ENCODE measurements at regions not wholly inside any gene's neighbourhood (a gene's known extent, or its start where the extent isn't known, plus 50 kb on each side); places are given as distances from the start of the nearest gene placed in this dataset.

DNA sequence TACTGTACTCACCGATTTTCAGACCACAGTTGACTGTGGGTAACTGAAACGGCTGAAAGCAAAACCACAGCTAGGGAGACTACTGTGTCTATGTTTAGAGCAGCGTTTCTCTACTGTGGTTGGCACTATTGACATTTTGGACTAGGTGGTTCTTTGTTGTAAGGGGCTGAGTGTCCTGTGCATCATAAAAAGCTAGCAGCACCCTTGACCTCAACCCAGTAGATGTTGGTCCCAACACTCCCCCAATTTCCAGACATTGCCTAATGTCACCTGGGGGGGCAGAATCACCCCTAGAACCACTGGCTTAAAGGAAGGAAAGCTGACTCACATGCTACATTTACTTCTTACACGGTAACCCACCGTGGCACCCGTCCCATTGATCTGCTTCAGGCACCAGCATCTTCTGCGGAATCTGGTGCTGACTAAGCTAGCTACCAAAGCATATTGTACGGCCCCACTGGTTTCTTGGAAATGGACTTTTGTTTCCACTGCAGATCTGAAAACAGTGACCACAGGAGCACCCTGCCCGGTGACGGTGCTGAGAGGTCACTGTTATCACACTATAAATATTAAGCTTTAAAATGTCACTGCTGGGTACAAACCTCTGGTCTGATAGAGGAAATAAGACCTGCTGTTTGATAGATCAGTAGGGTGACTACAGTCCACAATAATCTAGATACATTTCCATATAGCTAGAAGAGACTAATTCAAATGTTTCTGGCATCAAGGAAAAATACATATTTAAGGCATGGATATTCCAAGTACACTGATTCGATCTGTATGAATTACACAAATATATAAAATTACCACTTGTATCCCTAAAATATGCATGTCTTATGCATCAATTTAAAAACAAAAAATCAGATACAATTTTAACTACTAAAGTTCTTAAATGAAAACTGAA is 151.4 kb downstream of the HSD17B3 start:
- no peaks in the 10 kb centered on the region for H3K4me1 ChIP-seq
- DNase-seq = no peak
- intact Hi-C loops (cut with micrococcal nuclease; ENCODE audit: unreplicated experiment) = no loop called here
- POLR2A ChIA-PET = no interaction called here
- Mint-ChIP-seq H3K27ac (ENCODE audit: unreplicated experiment) (no peak overlapping the region), H3K4me3 (ENCODE audit: unreplicated experiment) (no peak overlapping the region), H3K4me1 (ENCODE audit: low read depth, unreplicated experiment) (no peaks in the 10 kb centered on the region), H3K27me3 (ENCODE audit: insufficient read depth, unreplicated experiment) (no peaks in the 10 kb centered on the region), H3K36me3 (ENCODE audit: insufficient read depth, unreplicated experiment) (no peaks in the 10 kb centered on the region), H3K9me3 (ENCODE audit: unreplicated experiment) (no peaks in the 10 kb centered on the region)
- TF ChIP-seq, protein P1, sequence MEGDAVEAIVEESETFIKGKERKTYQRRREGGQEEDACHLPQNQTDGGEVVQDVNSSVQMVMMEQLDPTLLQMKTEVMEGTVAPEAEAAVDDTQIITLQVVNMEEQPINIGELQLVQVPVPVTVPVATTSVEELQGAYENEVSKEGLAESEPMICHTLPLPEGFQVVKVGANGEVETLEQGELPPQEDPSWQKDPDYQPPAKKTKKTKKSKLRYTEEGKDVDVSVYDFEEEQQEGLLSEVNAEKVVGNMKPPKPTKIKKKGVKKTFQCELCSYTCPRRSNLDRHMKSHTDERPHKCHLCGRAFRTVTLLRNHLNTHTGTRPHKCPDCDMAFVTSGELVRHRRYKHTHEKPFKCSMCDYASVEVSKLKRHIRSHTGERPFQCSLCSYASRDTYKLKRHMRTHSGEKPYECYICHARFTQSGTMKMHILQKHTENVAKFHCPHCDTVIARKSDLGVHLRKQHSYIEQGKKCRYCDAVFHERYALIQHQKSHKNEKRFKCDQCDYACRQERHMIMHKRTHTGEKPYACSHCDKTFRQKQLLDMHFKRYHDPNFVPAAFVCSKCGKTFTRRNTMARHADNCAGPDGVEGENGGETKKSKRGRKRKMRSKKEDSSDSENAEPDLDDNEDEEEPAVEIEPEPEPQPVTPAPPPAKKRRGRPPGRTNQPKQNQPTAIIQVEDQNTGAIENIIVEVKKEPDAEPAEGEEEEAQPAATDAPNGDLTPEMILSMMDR (IDR thresholded peaks at IDR 0.05; ENCODE audit: insufficient read depth in 1 of 2, low read depth in 1 of 2, low read length in 1 of 2, severe bottlenecking in 1 of 2, unreplicated experiment in 1 of 2) = no peak
- H3K9me3 ChIP-seq = no peaks in the 10 kb centered on the region
- no peak overlapping the region for H3K4me3 ChIP-seq (ENCODE audit: low read depth, low read length)
- BruUV-seq (replicated peaks) = no TSS peak
- no peaks in the 10 kb centered on the region for H3K27me3 ChIP-seq (replicated peaks; ENCODE audit: control insufficient read depth, insufficient read depth, low read length)
- CTCF ChIA-PET = no interaction called here
- no peaks in the 10 kb centered on the region for H3K36me3 ChIP-seq (ENCODE audit: control insufficient read depth, insufficient read depth, low read length)

GRCh38 chr9:96149533-96150280 is 152.3 kb downstream of the HSD17B3 start:
- H3K36me3 Mint-ChIP-seq (ENCODE audit: insufficient read depth, unreplicated experiment) = no peaks in the 10 kb centered on the region

More at GRCh38 chr9:96149533-96150280, 152.3 kb downstream of the HSD17B3 start:
- DNase-seq = no peak
- Histone ChIP-seq H3K36me3 (ENCODE audit: control insufficient read depth, insufficient read depth, low read length) (no peaks in the 10 kb centered on the region), H3K4me1 (no peaks in the 10 kb centered on the region), H3K27me3 (replicated peaks; ENCODE audit: control insufficient read depth, insufficient read depth, low read length) (no peaks in the 10 kb centered on the region), H3K9me3 (no peaks in the 10 kb centered on the region), H3K4me3 (ENCODE audit: low read depth, low read length) (no peak overlapping the region)
- BruUV-seq (replicated peaks) = no TSS peak
- Mint-ChIP-seq H3K27me3 (ENCODE audit: insufficient read depth, unreplicated experiment) (peaks cover 2% of the 10 kb centered on the region), H3K27ac (ENCODE audit: unreplicated experiment) (no peak overlapping the region), H3K4me3 (ENCODE audit: unreplicated experiment) (no peak overlapping the region), H3K9me3 (ENCODE audit: unreplicated experiment) (no peaks in the 10 kb centered on the region), H3K4me1 (ENCODE audit: low read depth, unreplicated experiment) (no peaks in the 10 kb centered on the region)
- intact Hi-C loops (cut with micrococcal nuclease; ENCODE audit: unreplicated experiment) = no loop called here
- CTCF ChIA-PET = no interaction called here
- POLR2A ChIA-PET = no interaction called here
- TF ChIP-seq, protein P1 (IDR thresholded peaks at IDR 0.05; ENCODE audit: insufficient read depth in 1 of 2, low read depth in 1 of 2, low read length in 1 of 2, severe bottlenecking in 1 of 2, unreplicated experiment in 1 of 2) = no peak

All from Caco-2 (cell line).